ENCODE measurements at regions not wholly inside any gene's neighbourhood (a gene's known extent, or its start where the extent isn't known, plus 50 kb on each side); places are given as distances from the start of the nearest gene placed in this dataset.
"Not testable (repeated sequence)": the region's sequence is repeated elsewhere in the genome, so short reads cannot be mapped to it uniquely, and the experiment has no call there.

DNA sequence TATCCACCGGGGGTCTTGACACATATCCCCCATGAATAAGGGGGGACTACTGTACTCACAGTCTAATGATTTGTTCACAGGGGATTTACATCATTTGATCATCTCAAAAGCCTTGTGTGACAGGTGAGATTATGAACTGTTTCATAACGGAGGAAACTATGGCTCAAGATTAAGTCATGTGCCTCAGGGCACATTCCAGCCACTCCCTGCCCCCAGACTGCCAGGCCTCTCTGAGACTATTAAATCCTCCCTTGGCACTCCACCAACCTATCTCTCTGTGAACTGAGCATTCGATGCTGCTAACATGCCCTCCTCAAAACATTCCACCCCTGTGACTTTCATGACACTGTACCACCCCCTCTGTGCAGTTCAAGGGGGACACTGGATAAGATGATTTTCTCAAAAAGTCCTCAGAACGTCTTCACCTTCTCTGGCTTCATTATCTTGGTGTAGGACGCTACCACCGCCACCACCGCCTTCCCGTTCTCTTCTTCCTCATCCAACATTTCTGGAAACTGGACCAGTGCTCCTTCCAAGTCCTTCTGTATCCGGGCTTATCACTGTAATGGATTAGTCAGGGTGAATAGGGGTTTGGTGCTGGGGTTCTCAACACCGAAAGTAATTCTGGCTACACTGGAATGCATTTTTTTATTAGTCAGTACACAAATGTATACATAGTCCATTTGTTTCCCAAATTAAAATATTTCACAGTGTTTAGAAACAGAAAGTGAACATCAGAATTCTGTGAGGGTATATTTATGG is 169.6 kb downstream of the KCNS3 start:
- CTCF ChIA-PET, result no interaction called here

DNA sequence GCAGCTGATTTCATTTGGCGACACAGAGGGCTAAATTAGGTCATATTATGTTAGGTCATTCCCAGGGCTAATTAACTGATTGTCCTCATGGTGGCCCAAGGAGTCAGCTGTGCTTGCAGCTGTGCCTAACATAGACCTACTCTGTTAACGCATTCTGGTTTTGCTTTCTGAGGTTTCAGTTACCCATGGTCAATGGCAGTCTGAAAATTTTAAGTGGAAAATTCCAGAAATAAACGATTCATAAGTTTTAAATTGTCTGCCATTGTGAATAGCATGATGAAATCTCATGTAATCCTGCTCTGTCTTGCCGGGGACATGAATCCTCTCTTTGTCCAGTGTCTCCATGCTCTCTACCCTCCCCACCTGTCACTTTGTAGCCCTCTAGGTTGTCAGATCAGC is 168.7 kb downstream of the KCNS3 start:
- H3K9me3 Mint-ChIP-seq, result no peaks in the 10 kb centered on the region
- H3K4me1 Mint-ChIP-seq, result no peaks in the 10 kb centered on the region
- no peak overlapping the region for H3K4me3 Mint-ChIP-seq
- DNase-seq, result no peak
- ChIA-PET CTCF (no interaction called here), POLR2A (no interaction called here)
- no peaks in the 10 kb centered on the region for H3K36me3 Mint-ChIP-seq (ENCODE audit: low read depth)
- H3K27me3 Mint-ChIP-seq, result no peaks in the 10 kb centered on the region
- no peak overlapping the region for H3K27ac Mint-ChIP-seq

More for the DNA sequence above, 169.6 kb downstream of the KCNS3 start:
- POLR2A ChIA-PET, result no interaction called here
- Mint-ChIP-seq H3K27ac (no peak overlapping the region), H3K9me3 (no peaks in the 10 kb centered on the region), H3K4me3 (no peak overlapping the region), H3K27me3 (no peaks in the 10 kb centered on the region), H3K4me1 (no peaks in the 10 kb centered on the region), H3K36me3 (ENCODE audit: low read depth) (no peaks in the 10 kb centered on the region)
- DNase-seq, result no peak

DNA sequence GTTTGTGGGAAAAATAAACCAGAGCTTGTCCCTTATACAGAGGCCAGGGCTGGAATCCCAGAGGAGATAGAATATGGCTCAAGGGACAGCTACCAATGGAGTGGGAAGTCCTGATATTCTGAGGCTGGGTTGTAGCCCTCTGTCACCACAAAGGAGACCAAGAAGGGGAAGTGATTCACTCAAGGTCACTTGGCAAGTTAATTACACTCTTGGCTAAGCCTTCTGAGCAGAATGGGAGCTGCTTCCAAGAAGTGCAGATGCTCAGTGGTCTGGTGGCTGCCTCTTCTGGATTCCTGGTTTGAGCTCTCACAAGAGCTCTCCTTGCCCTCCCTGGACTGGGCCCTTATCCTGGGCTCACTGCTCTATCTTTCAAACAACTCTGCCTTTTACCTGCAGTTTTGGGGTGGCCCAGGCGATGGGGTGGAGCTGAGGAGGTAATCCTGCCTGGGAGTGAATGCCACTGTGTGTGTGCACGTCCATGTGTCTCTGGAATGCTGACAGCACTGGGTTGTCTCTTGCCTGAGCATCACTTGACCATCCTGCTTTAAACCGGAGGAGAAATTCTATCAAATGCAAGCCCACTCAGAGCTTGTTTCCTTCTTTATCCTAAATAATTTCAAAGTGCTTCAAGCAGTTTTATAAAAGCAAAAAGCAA is 168.2 kb downstream of the KCNS3 start:
- Mint-ChIP-seq H3K4me1 (no peaks in the 10 kb centered on the region), H3K27ac (no peak overlapping the region), H3K27me3 (no peaks in the 10 kb centered on the region), H3K9me3 (no peaks in the 10 kb centered on the region), H3K36me3 (ENCODE audit: low read depth) (no peaks in the 10 kb centered on the region), H3K4me3 (no peak overlapping the region)
- no peak for DNase-seq
- ChIA-PET CTCF (interaction anchor here (0.7 kb wide), 1 partner anchor 327 kb away, joined by 3 read pairs; no protein-coding TSS in a partner anchor), POLR2A (no interaction called here)

DNA sequence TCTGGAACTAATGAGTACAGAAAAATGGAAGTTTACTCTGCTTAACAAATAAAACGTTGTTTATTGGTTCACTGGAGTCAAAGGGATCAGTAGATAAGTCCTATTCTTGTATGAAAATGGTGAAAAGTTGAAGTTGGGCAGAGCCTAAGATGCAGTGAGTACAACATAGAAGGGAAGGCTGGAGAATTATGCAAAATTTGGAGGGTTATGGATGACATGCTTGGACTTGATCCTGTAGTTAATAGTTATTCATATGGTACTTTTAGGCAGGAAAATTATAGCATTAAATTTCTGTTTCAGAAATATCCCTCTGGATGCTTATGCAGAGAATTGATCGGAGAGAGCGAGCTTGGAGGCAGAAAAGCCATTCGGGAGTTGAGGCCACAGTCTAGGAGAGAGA is 167.6 kb downstream of the KCNS3 start:
- no peak overlapping the region for H3K27ac Mint-ChIP-seq

DNA sequence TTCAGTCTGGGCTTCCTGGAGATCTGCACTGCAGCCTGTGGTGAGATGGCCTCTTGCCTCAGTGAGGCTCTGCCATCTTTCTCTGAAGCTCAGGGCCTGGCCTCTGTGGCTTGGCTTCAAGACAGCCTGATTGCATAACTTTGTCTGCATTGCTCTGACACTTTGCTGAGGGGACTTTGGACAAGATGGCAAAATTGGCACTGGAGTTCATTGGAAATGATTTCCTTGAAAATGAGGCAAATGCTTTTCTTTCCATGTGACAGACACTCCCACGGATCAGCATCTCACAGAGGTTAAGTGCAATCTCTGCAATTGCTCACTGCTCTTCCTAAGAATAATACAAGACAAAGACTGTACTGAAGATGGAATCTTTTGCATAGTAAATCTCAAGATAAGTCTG is 166.8 kb downstream of the KCNS3 start:
- POLR2A ChIA-PET, result no interaction called here
- no peak overlapping the region for H3K27ac Mint-ChIP-seq
- H3K4me3 Mint-ChIP-seq, result no peak overlapping the region
- H3K4me1 Mint-ChIP-seq, result no peaks in the 10 kb centered on the region
- DNase-seq, result no peak
- no peaks in the 10 kb centered on the region for H3K9me3 Mint-ChIP-seq
- CTCF ChIA-PET, result no interaction called here
- H3K27me3 Mint-ChIP-seq, result no peaks in the 10 kb centered on the region
- H3K36me3 Mint-ChIP-seq (ENCODE audit: low read depth), result no peaks in the 10 kb centered on the region

More for the DNA sequence above, 167.6 kb downstream of the KCNS3 start:
- no peak for DNase-seq
- POLR2A ChIA-PET, result no interaction called here
- CTCF ChIA-PET, result interaction anchor here (0.7 kb wide), 1 partner anchor 326 kb away, joined by 3 read pairs; no protein-coding TSS in a partner anchor
- Mint-ChIP-seq H3K27me3 (no peaks in the 10 kb centered on the region), H3K4me3 (no peak overlapping the region), H3K4me1 (no peaks in the 10 kb centered on the region), H3K9me3 (no peaks in the 10 kb centered on the region), H3K36me3 (ENCODE audit: low read depth) (no peaks in the 10 kb centered on the region)

GRCh38 chr2:18017381-18017780 is 138.9 kb downstream of the KCNS3 start:
- H3K4me3 Mint-ChIP-seq; H3K27me3 Mint-ChIP-seq; H3K4me1 Mint-ChIP-seq; H3K36me3 Mint-ChIP-seq (ENCODE audit: low read depth); DNase-seq; POLR2A ChIA-PET; H3K27ac Mint-ChIP-seq; CTCF ChIA-PET: not testable (repeated sequence)
- H3K9me3 Mint-ChIP-seq, result peaks cover 14% of the 10 kb centered on the region

DNA sequence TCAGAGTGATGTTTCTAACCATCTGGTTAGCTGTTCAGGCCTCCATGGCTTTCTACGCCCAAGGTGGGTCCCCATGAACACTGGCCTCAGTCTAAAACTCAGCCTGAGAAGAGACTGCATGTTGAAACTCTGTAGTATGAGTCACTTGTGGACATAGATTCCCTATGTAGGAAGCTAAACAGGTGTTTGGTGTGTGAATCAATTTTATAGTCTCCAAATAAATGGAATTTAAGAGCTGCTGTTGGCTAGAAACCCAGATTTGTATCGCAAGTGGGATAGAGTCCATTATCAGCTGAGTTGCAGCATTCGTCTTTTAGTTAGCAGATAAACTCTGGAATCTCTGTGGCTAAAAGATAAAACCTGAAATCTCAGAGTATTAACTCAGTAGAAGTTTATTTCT is 131.4 kb downstream of the KCNS3 start:
- H3K36me3 Mint-ChIP-seq (ENCODE audit: low read depth), result no peaks in the 10 kb centered on the region
- no peaks in the 10 kb centered on the region for H3K4me1 Mint-ChIP-seq
- no peak for DNase-seq
- no peaks in the 10 kb centered on the region for H3K27me3 Mint-ChIP-seq
- no peak overlapping the region for H3K4me3 Mint-ChIP-seq
- CTCF ChIA-PET, result no interaction called here
- H3K9me3 Mint-ChIP-seq, result no peaks in the 10 kb centered on the region
- POLR2A ChIA-PET, result no interaction called here
- H3K27ac Mint-ChIP-seq, result no peak overlapping the region

- ChIA-PET POLR2A (no interaction called here), CTCF (no interaction called here)
- Mint-ChIP-seq H3K27ac (no peak overlapping the region), H3K4me1 (no peaks in the 10 kb centered on the region), H3K27me3 (no peaks in the 10 kb centered on the region), H3K36me3 (ENCODE audit: low read depth) (no peaks in the 10 kb centered on the region), H3K4me3 (no peak overlapping the region), H3K9me3 (peaks cover 2% of the 10 kb centered on the region)
- DNase-seq, result no peak
Observed at GRCh38 chr2:18005411-18005810, 126.9 kb downstream of the KCNS3 start.

GRCh38 chr2:18001671-18002070 is 123.2 kb downstream of the KCNS3 start:
- CTCF ChIA-PET, result no interaction called here
- Mint-ChIP-seq H3K9me3 (peaks cover 2% of the 10 kb centered on the region), H3K36me3 (ENCODE audit: low read depth) (no peaks in the 10 kb centered on the region)

GRCh38 chr2:17996978-17997377 is 118.5 kb downstream of the KCNS3 start:
- ChIA-PET POLR2A (no interaction called here), CTCF (no interaction called here)
- Mint-ChIP-seq H3K36me3 (ENCODE audit: low read depth) (no peaks in the 10 kb centered on the region), H3K4me3 (no peak overlapping the region), H3K27me3 (no peaks in the 10 kb centered on the region), H3K9me3 (no peaks in the 10 kb centered on the region), H3K27ac (no peak overlapping the region), H3K4me1 (no peaks in the 10 kb centered on the region)
- no peak for DNase-seq

More at GRCh38 chr2:18001671-18002070, 123.2 kb downstream of the KCNS3 start:
- Mint-ChIP-seq H3K27me3 (no peaks in the 10 kb centered on the region), H3K4me1 (no peaks in the 10 kb centered on the region), H3K4me3 (no peak overlapping the region), H3K27ac (no peak overlapping the region)
- POLR2A ChIA-PET, result no interaction called here
- no peak for DNase-seq

- H3K36me3 Mint-ChIP-seq (ENCODE audit: low read depth), result no peaks in the 10 kb centered on the region
- no peaks in the 10 kb centered on the region for H3K27me3 Mint-ChIP-seq
- H3K4me3 Mint-ChIP-seq, result no peak overlapping the region
- ChIA-PET CTCF (no interaction called here), POLR2A (no interaction called here)
- DNase-seq, result no peak
- no peak overlapping the region for H3K27ac Mint-ChIP-seq
- no peaks in the 10 kb centered on the region for H3K9me3 Mint-ChIP-seq
- H3K4me1 Mint-ChIP-seq, result no peaks in the 10 kb centered on the region
Observed at GRCh38 chr2:17995593-17995992, 117.1 kb downstream of the KCNS3 start.
